GM13977 (cell line): ENCODE measurements at regions not wholly inside any gene's neighbourhood (a gene's known extent, or its start where the extent isn't known, plus 50 kb on each side); places are given as distances from the start of the nearest gene placed in this dataset.

Experiments
- DNase-seq: peaks from one replicate; pipeline ENCODE4 v3.0.0; 2012; ENCODE audit warnings: low spot score
- in situ Hi-C: fragments of 300-500 bp; cut with MboI; formaldehyde crosslinking; loops from one replicate; pipeline ENCODE4 v1.12.0; 2022; ENCODE audit warnings: low sequenced_read_pairs, low pct_unique_long_range_greater_than_20kb, mixed read lengths, inconsistent platforms; ENCODE audit not compliant: unreplicated experiment
- TF ChIP-seq, protein P1 (sequence below): IDR thresholded peaks from 2 replicates; pipeline ENCODE4 v1.5.1; 2012; ENCODE audit warnings: mild to moderate bottlenecking, control low read depth; ENCODE audit not compliant: insufficient read depth; ENCODE audit errors: extremely low read depth, missing control alignments

DNA sequence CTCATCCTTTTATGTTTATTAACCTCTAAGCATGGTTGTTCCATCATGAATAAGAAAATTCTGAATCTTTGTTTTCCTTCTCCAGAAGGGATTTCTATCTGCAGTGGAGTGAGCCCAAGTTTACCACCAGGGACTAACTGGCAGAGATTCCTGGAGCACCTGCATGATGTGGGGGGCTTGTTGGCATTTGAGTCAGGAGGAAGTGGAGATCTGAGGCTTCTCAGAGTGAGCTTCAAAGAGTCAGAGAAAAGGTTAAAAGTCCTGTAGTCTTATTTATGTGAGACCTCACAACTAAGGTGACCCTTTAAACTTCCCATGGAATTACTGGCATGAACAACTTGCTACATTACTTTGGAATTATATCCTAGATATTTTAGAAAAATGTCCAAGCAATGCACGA is 138.1 kb upstream of the SLC24A3 start:
- no peak for DNase-seq
- in situ Hi-C loops = loop anchor here (25.0 kb wide), 1 partner anchor 437 kb away; no protein-coding TSS in a partner anchor
- TF ChIP-seq, protein P1, sequence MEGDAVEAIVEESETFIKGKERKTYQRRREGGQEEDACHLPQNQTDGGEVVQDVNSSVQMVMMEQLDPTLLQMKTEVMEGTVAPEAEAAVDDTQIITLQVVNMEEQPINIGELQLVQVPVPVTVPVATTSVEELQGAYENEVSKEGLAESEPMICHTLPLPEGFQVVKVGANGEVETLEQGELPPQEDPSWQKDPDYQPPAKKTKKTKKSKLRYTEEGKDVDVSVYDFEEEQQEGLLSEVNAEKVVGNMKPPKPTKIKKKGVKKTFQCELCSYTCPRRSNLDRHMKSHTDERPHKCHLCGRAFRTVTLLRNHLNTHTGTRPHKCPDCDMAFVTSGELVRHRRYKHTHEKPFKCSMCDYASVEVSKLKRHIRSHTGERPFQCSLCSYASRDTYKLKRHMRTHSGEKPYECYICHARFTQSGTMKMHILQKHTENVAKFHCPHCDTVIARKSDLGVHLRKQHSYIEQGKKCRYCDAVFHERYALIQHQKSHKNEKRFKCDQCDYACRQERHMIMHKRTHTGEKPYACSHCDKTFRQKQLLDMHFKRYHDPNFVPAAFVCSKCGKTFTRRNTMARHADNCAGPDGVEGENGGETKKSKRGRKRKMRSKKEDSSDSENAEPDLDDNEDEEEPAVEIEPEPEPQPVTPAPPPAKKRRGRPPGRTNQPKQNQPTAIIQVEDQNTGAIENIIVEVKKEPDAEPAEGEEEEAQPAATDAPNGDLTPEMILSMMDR = no peak

DNA sequence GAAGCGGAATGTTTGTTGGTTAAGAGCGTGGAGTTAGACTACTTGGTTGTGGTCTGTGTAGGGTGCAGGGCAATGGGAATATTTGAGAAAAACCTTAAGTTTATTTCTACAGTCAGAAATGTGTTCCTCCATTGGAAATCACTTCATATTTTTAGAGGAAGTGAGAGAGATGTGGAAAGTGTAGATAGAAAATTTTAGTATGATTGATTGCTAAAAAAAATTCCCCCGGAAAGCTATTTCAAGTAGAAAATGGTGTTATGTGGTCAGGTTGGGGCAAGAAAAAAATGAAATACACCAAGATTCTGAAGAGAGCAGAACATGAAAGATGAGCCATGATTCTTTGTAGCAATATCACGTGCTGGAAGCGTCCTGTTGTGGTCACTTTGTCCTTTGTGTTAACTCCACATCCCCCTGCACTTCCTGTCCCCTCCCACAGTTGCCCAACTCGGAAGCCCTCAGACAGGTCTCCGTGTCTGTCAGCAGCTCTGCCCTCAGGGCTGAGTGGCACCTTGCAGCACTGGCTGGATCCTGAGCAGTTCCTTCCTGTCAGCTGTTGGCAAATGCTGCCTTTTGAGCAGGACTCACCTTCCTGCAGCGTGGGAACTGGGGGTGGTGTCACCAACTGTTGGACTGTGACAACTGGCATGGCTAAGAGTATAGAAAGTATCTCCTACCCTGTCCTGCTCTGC is 137.5 kb upstream of the SLC24A3 start:
- in situ Hi-C loops = loop anchor here (25.0 kb wide), 1 partner anchor 438 kb away; no protein-coding TSS in a partner anchor
- peak; percentile 25 for DNase-seq
- TF ChIP-seq, protein P1 = no peak

DNA sequence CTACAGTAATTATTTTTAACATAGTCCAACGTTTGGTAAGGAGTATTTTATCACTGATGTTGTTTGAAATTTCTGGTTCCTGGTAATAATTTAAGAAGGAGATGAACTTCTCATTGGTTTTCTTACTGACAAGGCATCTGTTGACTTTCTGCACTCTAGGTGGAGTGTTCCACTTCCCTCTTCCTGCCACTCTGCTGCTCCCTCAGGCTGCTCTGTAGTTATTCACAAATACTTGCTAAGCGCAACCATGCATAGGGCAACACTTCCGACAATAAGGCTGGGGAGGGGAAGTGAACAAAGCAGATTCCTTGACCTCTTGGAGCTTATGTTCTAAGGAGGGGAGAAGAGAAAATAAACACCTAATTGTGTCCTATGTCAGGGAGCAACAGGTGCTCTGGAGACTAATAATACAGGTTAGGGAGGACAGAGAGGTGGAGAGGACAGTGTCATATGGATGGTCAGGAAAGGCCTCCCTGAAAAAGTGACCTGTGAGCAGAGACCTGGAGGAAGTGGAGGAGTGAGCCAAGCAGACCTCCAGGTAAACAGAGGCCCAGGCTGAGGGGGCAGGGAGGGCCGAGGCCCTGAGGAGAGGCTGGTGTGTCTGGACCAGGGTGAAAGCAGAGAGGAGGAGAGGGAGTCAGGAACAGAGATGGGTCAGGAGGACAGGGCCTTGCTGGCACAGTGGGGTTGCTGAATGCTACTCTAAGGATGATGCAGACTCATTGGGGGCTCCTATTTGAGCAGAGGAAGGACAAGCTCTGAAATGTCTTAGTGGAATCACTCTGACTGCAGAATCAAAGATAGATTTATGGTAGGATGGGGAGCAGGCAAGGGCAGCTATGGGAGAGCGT is 134.8 kb upstream of the SLC24A3 start:
- no peak for DNase-seq
- TF ChIP-seq, protein P1 = no peak
- in situ Hi-C loops = no loop called here

DNA sequence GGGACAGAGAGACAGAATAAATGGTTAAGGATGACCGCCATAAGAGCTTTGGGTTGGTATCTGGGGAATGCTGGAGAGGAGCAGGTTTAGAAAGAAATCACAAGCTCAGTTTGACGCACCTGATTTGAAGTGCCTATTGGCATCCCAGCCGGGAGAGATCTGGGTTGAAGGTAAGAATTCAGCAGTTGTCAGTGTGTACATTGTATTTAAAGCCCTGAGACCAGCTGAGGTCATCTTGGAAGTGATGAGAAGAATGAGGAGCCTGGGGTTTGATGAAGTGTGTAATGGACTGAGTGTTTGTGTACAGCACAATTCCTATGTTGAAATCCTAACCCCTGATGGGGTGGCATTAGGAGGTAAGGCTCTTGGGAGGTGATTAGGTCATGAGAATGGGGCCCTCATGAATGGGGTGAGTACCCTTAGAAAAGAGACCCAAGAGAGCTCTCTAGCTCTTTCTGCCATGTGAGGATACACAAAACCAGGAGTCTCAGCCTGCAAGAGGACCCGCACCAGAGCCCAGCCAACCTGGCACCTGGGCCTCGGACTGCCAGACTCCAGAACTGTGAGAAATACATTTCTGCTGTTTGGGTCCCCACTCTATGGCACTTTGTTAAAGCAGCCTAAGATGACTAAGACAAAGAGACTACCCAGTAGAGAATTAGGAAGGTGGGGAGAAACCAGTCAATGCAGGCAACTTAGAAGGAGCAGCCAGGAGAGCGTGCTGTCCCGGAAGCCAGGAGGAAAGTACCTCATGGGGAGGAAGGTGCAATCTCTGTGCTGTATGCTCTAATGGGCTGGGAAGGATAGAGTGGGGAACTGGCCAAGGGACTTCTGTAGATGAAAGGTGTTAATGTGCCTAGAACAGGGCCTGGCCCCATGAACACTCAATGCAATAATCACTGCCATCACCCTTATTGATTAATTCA is 133.7 kb upstream of the SLC24A3 start:
- in situ Hi-C loops = no loop called here
- TF ChIP-seq, protein P1 = no peak
- no peak for DNase-seq

DNA sequence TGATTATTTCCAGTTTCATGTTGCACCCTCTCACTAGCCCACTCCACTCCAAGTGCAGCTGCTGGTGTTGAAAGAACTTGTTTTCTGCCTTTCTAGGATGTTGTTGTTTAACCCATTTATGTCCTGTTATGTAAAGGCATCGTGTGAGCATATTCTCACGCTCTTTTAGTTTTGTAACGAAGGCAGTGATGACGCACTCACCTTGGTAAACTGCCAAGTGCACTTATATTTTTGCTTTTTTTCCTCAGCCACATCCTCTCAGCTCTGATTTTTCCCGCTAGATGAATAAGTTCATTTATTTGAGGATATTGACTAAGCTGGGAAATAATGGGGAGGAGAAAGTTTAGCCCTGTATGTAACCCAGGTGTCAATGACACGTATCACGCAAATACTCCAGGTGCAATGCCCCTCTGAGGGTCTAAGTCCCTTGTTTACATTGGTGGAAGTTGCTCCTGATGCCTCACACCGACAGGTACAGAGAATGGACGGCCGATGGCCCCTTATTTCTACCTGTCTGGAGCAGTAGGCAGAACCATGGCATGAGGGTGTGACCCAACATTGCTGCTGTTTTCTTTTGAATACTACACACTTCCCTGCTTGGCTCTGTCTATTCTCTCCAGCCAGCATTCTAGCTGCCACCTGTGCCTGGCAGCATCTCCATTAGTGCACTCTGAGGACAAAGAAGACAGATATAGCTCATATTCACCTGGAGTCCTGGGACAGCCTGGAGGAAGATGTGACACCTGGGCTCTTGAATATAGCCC is 132.7 kb upstream of the SLC24A3 start:
- in situ Hi-C loops = no loop called here
- DNase-seq = no peak
- TF ChIP-seq, protein P1 = no peak
